ENCODE measurements at regions not wholly inside any gene's neighbourhood (a gene's known extent, or its start where the extent isn't known, plus 50 kb on each side); places are given as distances from the start of the nearest gene placed in this dataset.

GRCh38 chr10:81674941-81675340 lies 200.1 kb upstream of the NRG3 start:
- TF ChIP-seq, protein P1, sequence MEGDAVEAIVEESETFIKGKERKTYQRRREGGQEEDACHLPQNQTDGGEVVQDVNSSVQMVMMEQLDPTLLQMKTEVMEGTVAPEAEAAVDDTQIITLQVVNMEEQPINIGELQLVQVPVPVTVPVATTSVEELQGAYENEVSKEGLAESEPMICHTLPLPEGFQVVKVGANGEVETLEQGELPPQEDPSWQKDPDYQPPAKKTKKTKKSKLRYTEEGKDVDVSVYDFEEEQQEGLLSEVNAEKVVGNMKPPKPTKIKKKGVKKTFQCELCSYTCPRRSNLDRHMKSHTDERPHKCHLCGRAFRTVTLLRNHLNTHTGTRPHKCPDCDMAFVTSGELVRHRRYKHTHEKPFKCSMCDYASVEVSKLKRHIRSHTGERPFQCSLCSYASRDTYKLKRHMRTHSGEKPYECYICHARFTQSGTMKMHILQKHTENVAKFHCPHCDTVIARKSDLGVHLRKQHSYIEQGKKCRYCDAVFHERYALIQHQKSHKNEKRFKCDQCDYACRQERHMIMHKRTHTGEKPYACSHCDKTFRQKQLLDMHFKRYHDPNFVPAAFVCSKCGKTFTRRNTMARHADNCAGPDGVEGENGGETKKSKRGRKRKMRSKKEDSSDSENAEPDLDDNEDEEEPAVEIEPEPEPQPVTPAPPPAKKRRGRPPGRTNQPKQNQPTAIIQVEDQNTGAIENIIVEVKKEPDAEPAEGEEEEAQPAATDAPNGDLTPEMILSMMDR (conservative IDR thresholded peaks at IDR 0.05; ENCODE audit: low read depth, low read length) = no peak
- TF ChIP-seq EZH2 (IDR thresholded peaks at IDR 0.05; ENCODE audit: borderline replicate concordance, low read depth, low read length, poor library complexity, severe bottlenecking) = no peak

All from A673 (cell line).